Mesothelial cell of epicardium (in vitro differentiated cells): ENCODE measurements at regions not wholly inside any gene's neighbourhood (a gene's known extent, or its start where the extent isn't known, plus 50 kb on each side); places are given as distances from the start of the nearest gene placed in this dataset.
"Not testable (repeated sequence)": the region's sequence is repeated elsewhere in the genome, so short reads cannot be mapped to it uniquely, and the experiment has no call there.

Experiments used
- DNase-seq, 2 experiments: peaks; one replicate each; pipeline ENCODE4 v3.0.0; 2021; ENCODE audit warnings: low spot score in 2 of 2; ENCODE audit not compliant: unreplicated experiment in 2 of 2
- H3K27ac Mint-ChIP-seq: 2 replicates; pipeline ENCODE4 v1.8.0; 2021; ENCODE audit warnings: mixed read lengths
- H3K27me3 Mint-ChIP-seq: 2 replicates; pipeline ENCODE4 v1.8.0; 2021; ENCODE audit warnings: low read depth, mixed read lengths
- H3K36me3 Mint-ChIP-seq: 2 replicates; pipeline ENCODE4 v1.8.0; 2021; ENCODE audit warnings: mixed read lengths
- H3K4me1 Mint-ChIP-seq: 2 replicates; pipeline ENCODE4 v1.8.0; 2021; ENCODE audit warnings: mixed read lengths
- H3K4me3 Mint-ChIP-seq: 2 replicates; pipeline ENCODE4 v1.8.0; 2021; ENCODE audit warnings: mild to moderate bottlenecking, moderate library complexity, mixed read lengths
- H3K9me3 Mint-ChIP-seq: 2 replicates; pipeline ENCODE4 v1.8.0; 2021; ENCODE audit warnings: mixed read lengths
- TF ChIP-seq, protein P1 (sequence below): fragments of 200-600 bp; sonication (generic); IDR thresholded peaks from one replicate; pipeline ENCODE4 v1.5.0; 2021; ENCODE audit warnings: antibody characterized with exemption; ENCODE audit not compliant: unreplicated experiment

DNA sequence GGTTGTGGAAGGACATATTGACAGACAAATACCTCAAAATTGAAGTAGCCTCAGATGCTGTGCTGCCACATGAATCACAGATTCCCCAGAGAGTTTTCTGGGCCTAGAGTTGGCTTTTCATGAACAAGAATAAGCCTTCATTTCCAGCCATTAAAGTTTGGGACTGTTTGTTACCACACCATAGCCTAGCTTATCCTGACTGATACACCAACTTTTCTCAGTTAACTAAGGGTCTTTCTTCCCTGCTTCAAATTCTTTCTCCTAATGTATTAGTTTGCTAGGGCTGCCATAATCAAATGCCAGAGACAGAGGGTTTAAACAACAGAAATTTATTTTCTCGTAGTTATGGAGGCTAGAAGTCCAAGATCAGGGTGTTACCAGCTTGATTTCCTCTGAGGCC is 237.4 kb upstream of the ZFP64 start:
- Mint-ChIP-seq H3K27ac (no peak overlapping the region), H3K4me3 (no peak overlapping the region), H3K27me3 (no peaks in the 10 kb centered on the region)

DNA sequence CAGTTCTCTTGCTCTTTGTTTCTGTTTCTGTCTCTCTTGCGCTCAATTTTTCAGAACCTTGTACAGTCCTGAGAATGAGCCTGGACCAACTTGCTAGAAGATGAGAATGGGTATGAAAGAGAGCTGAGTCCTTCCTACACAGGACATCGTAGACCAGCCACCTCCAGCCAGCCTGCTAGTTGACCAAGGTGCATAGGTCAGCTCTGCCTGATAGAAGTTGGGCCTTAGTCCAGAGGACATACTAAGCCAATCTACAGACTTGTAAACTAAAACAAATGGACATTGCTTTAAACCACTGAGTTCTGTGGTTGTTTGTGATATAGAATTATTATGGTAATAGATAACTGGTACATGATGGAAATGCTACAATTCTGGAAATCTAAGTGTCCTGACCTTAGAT is 236.4 kb upstream of the ZFP64 start:
- no peak overlapping the region for H3K27ac Mint-ChIP-seq
- no peaks in the 10 kb centered on the region for H3K27me3 Mint-ChIP-seq
- TF ChIP-seq, protein P1, sequence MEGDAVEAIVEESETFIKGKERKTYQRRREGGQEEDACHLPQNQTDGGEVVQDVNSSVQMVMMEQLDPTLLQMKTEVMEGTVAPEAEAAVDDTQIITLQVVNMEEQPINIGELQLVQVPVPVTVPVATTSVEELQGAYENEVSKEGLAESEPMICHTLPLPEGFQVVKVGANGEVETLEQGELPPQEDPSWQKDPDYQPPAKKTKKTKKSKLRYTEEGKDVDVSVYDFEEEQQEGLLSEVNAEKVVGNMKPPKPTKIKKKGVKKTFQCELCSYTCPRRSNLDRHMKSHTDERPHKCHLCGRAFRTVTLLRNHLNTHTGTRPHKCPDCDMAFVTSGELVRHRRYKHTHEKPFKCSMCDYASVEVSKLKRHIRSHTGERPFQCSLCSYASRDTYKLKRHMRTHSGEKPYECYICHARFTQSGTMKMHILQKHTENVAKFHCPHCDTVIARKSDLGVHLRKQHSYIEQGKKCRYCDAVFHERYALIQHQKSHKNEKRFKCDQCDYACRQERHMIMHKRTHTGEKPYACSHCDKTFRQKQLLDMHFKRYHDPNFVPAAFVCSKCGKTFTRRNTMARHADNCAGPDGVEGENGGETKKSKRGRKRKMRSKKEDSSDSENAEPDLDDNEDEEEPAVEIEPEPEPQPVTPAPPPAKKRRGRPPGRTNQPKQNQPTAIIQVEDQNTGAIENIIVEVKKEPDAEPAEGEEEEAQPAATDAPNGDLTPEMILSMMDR = no peak
- no peaks in the 10 kb centered on the region for H3K36me3 Mint-ChIP-seq
- H3K4me3 Mint-ChIP-seq = no peak overlapping the region
- DNase-seq = no peak
- peaks cover 24% of the 10 kb centered on the region for H3K4me1 Mint-ChIP-seq
- peaks cover 14% of the 10 kb centered on the region for H3K9me3 Mint-ChIP-seq

More for the DNA sequence above, 237.4 kb upstream of the ZFP64 start:
- peaks cover 24% of the 10 kb centered on the region for H3K4me1 Mint-ChIP-seq
- no peak for DNase-seq
- TF ChIP-seq, protein P1 = no peak
- no peaks in the 10 kb centered on the region for H3K36me3 Mint-ChIP-seq
- peaks cover 19% of the 10 kb centered on the region for H3K9me3 Mint-ChIP-seq

DNA sequence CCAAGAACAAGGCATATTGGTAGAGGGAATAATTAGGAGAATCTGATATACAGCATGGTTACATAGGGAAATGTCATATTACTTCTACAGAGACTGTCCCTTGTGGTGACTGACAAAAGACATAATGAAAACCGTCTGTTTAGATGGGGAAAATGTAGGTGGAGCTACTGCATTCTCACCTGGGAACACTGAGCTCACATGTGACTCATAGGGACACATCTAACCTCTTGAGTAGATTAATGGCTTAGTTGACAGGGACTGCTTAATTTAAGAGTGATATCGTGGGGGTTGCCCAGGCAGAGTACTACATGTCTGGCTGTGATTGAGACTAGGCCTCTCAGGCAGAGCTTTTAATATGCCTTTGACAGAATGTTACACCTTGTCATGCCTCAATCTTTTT is 235.3 kb upstream of the ZFP64 start:
- peaks cover 14% of the 10 kb centered on the region for H3K9me3 Mint-ChIP-seq
- TF ChIP-seq, protein P1 = no peak
- H3K4me1 Mint-ChIP-seq = peaks cover 24% of the 10 kb centered on the region

DNA sequence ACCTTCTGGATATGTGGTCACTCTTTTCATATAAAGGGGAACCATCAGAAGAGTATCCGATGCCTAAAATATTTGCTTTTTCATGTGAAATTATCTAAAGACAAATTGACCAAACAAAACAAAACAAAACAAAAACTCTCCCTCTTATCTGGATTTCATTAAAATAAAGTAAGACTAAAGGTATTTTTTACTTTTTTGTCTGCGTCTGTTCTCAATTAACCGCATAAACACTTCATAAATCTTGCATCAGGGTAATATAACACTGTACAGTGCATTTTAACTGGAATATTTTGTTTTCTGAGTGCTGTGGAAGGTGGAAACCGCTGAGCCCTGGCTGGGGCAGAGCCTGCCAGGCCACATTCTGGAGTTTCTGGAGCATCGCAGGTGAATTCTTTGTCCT is 234.1 kb upstream of the ZFP64 start:
- Mint-ChIP-seq H3K27me3 (no peaks in the 10 kb centered on the region), H3K36me3 (no peaks in the 10 kb centered on the region), H3K27ac (peak overlapping the region; percentile 30), H3K9me3 (peaks cover 14% of the 10 kb centered on the region), H3K4me3 (no peak overlapping the region), H3K4me1 (peaks cover 24% of the 10 kb centered on the region)
- TF ChIP-seq, protein P1 = no peak
- DNase-seq = no peak

More for the DNA sequence above, 235.3 kb upstream of the ZFP64 start:
- Mint-ChIP-seq H3K4me3 (no peak overlapping the region), H3K27me3 (no peaks in the 10 kb centered on the region), H3K36me3 (no peaks in the 10 kb centered on the region), H3K27ac (no peak overlapping the region)
- no peak for DNase-seq

DNA sequence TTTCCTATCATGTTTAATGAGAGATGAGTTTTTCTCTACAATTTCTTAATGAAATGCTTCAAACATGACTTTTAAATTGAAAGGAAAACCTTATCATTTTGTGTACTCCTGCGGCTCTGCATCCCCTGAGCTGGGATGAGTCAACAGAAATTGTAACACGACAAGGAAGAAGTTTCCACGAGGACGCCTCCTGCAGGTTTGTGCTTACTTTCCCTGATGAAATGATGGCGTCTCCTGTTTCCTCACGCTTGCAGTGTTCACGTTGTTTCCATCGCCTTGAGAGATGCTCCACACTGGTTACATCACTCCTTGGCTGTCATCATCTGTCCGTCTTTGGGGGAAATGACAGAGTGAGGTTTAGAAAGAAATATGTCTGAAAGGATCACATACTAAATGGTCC is 233.7 kb upstream of the ZFP64 start:
- Mint-ChIP-seq H3K4me3 (no peak overlapping the region), H3K9me3 (peaks cover 15% of the 10 kb centered on the region), H3K27ac (no peak overlapping the region), H3K4me1 (peaks cover 24% of the 10 kb centered on the region), H3K36me3 (no peaks in the 10 kb centered on the region), H3K27me3 (no peaks in the 10 kb centered on the region)
- TF ChIP-seq, protein P1 = no peak
- no peak for DNase-seq

DNA sequence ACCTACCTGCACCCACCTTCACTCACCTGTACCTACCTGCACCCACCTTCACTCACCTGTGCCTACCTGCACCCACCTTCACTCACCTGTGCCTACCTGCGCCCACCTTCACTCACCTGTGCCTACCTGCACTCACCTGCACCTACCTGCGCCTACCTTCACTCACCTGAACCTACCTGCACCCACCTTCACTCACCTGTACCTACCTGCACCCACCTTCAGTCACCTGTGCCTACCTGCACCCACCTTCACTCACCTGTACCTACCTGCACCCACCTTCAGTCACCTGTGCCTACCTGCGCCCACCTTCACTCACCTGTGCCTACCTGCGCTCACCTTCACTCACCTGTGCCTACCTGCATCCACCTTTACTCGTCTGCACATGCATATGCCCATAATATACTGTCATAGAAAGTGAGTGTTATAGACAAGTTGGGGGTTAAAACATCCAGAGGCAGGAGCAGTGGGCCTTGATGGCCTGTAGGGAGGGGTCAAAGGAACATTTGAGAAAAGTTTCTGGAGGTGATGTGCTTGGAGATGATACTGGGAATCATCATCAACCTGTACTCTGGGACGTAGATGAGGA is 232.9 kb upstream of the ZFP64 start:
- H3K27me3 Mint-ChIP-seq, H3K36me3 Mint-ChIP-seq, H3K4me3 Mint-ChIP-seq, H3K27ac Mint-ChIP-seq, DNase-seq: not testable (repeated sequence)
- peaks cover 24% of the 10 kb centered on the region for H3K4me1 Mint-ChIP-seq
- peaks cover 18% of the 10 kb centered on the region for H3K9me3 Mint-ChIP-seq

DNA sequence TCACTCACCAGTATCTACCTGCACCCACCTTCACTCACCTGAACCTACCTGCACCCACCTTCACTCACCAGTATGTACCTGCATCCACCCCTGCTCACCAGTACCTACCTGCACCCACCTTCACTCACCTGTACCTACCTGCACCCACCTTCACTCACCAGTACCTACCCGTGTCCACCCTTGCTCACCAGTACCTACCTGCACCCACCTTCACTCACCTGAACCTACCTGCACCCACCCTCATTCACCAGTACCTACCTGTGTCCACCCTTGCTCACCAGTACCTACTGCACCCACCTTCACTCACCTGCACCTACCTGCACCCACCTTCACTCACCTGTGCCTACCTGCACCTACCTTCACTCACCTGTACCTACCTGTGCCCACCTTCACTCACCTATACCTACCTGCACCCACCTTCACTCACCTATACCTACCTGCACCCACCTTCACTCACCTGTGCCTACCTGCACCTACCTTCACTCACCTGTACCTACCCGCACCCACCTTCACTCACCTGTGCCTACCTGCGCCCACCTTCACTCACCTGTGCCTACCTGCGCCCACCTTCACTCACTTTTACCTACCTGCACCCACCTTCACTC is 232.1 kb upstream of the ZFP64 start:
- Mint-ChIP-seq H3K4me1 (peaks cover 24% of the 10 kb centered on the region), H3K9me3 (peaks cover 18% of the 10 kb centered on the region)
- H3K27ac Mint-ChIP-seq, H3K4me3 Mint-ChIP-seq, DNase-seq, H3K27me3 Mint-ChIP-seq, H3K36me3 Mint-ChIP-seq: not testable (repeated sequence)
